OCI-LY1 (cell line): ENCODE measurements at regions not wholly inside any gene's neighbourhood (a gene's known extent, or its start where the extent isn't known, plus 50 kb on each side); places are given as distances from the start of the nearest gene placed in this dataset.

Source experiments
- H2AFZ ChIP-seq: fragments of 200-600 bp; sonication (generic), shearing (Covaris generic); 2 replicates; pipeline ENCODE4 v1.6.0; 2014; ENCODE audit warnings: antibody characterized with exemption, mild to moderate bottlenecking, low read length
- H3F3A ChIP-seq: fragments of 200-600 bp; sonication (generic), shearing (Covaris generic); 2 replicates; pipeline ENCODE4 v1.6.0; 2014; ENCODE audit warnings: mild to moderate bottlenecking, antibody characterized with exemption, low read length, moderate library complexity; ENCODE audit not compliant: insufficient read depth
- H3K27ac ChIP-seq: fragments of 200-600 bp; sonication (generic); 2 replicates; pipeline ENCODE4 v1.5.1; 2014; ENCODE audit warnings: low read length, mixed run types, mild to moderate bottlenecking, low read depth; ENCODE audit not compliant: poor library complexity, severe bottlenecking
- H3K27me3 ChIP-seq: fragments of 200-600 bp; sonication (generic); 2 replicates; pipeline ENCODE4 v1.6.0; 2014; ENCODE audit warnings: antibody characterized with exemption, mild to moderate bottlenecking, low read length, moderate library complexity; ENCODE audit not compliant: insufficient read depth
- H3K36me3 ChIP-seq: fragments of 200-600 bp; sonication (generic); 2 replicates; pipeline ENCODE4 v1.6.1; 2014; ENCODE audit warnings: mild to moderate bottlenecking, antibody characterized with exemption, low read length, moderate library complexity, mixed read lengths; ENCODE audit not compliant: insufficient read depth
- H3K4me1 ChIP-seq: fragments of 200-600 bp; sonication (generic); 2 replicates; pipeline ENCODE4 v1.5.1; 2014; ENCODE audit warnings: mild to moderate bottlenecking, low read length, moderate library complexity; ENCODE audit not compliant: insufficient read depth, severe bottlenecking
- H3K4me2 ChIP-seq: fragments of 200-600 bp; sonication (generic), shearing (Covaris generic); 2 replicates; pipeline ENCODE4 v1.6.1; 2014; ENCODE audit warnings: low read length
- H3K4me3 ChIP-seq: fragments of 200-600 bp; sonication (generic); 2 replicates; pipeline ENCODE4 v1.5.1; 2014; ENCODE audit warnings: low read length, low read depth, mild to moderate bottlenecking, mixed read lengths; ENCODE audit not compliant: poor library complexity, severe bottlenecking
- H3K79me2 ChIP-seq: fragments of 200-600 bp; shearing (Covaris generic); 2 replicates; pipeline ENCODE4 v1.6.1; 2016; ENCODE audit warnings: mixed run types, low read length, mixed read lengths; ENCODE audit not compliant: insufficient read depth
- H3K9ac ChIP-seq: fragments of 200-600 bp; sonication (generic), shearing (Covaris generic); 2 replicates; pipeline ENCODE4 v1.6.1; 2014; ENCODE audit warnings: mild to moderate bottlenecking, low read length, mixed read lengths
- H3K9me2 ChIP-seq: fragments of 200-600 bp; sonication (generic), shearing (Covaris generic); 2 replicates; pipeline ENCODE4 v1.6.1; 2014; ENCODE audit warnings: low read depth, mild to moderate bottlenecking, low read length, mixed read lengths
- H3K9me3 ChIP-seq: fragments of 200-600 bp; shearing (Covaris generic); 2 replicates; pipeline ENCODE4 v1.6.1; 2014; ENCODE audit warnings: low read length, mixed read lengths
- H4K20me1 ChIP-seq: fragments of 200-600 bp; sonication (generic), shearing (Covaris generic); 2 replicates; pipeline ENCODE4 v1.6.0; 2016; ENCODE audit warnings: mild to moderate bottlenecking, low read length; ENCODE audit not compliant: insufficient read depth
- EZH2 ChIP-seq: fragments of 200-600 bp; sonication (generic), shearing (Covaris generic); IDR thresholded peaks from 2 replicates; pipeline ENCODE4 v1.8.0; 2017; ENCODE audit warnings: borderline replicate concordance, mixed run types, mild to moderate bottlenecking, antibody characterized with exemption, low read length, moderate library complexity, mixed read lengths
- TF ChIP-seq, protein P1 (sequence below): fragments of 200-600 bp; sonication (generic), shearing (Covaris generic); IDR thresholded peaks from 2 replicates; pipeline ENCODE4 v1.5.1; 2017; ENCODE audit warnings: mild to moderate bottlenecking, antibody characterized with exemption, low read length, moderate library complexity, mixed read lengths

DNA sequence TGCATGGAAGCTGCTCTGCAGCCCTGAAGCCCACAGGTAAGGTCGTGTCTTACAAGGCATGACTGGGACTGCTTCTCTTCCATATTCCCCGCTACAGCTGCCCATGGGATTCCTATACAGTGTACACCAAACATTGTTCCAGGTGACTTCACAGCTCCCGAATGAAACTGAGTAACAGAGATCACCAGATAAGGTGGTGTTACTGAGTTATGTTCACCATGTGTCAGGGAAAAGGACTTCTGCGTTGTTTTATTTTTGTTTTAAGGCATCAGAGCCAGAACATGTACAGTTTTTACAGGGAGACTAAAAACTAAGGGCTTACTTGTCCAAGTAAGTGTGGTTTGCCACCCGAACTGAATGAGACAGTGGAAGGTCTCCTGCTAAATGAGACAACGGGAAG is 138.3 kb downstream of the CD83 start:
- Histone ChIP-seq H4K20me1 (no peaks in the 10 kb centered on the region), H3K9me3 (no peaks in the 10 kb centered on the region), H3K4me3 (no peak overlapping the region), H3K4me2 (no peak overlapping the region), H3K79me2 (no peaks in the 10 kb centered on the region), H3F3A (no peaks in the 10 kb centered on the region), H2AFZ (no peak overlapping the region), H3K27me3 (no peaks in the 10 kb centered on the region), H3K9ac (no peak overlapping the region), H3K27ac (no peak overlapping the region), H3K4me1 (no peaks in the 10 kb centered on the region), H3K9me2 (no peaks in the 10 kb centered on the region), H3K36me3 (no peaks in the 10 kb centered on the region)
- no peak for TF ChIP-seq EZH2
- TF ChIP-seq, protein P1, sequence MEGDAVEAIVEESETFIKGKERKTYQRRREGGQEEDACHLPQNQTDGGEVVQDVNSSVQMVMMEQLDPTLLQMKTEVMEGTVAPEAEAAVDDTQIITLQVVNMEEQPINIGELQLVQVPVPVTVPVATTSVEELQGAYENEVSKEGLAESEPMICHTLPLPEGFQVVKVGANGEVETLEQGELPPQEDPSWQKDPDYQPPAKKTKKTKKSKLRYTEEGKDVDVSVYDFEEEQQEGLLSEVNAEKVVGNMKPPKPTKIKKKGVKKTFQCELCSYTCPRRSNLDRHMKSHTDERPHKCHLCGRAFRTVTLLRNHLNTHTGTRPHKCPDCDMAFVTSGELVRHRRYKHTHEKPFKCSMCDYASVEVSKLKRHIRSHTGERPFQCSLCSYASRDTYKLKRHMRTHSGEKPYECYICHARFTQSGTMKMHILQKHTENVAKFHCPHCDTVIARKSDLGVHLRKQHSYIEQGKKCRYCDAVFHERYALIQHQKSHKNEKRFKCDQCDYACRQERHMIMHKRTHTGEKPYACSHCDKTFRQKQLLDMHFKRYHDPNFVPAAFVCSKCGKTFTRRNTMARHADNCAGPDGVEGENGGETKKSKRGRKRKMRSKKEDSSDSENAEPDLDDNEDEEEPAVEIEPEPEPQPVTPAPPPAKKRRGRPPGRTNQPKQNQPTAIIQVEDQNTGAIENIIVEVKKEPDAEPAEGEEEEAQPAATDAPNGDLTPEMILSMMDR: no peak

DNA sequence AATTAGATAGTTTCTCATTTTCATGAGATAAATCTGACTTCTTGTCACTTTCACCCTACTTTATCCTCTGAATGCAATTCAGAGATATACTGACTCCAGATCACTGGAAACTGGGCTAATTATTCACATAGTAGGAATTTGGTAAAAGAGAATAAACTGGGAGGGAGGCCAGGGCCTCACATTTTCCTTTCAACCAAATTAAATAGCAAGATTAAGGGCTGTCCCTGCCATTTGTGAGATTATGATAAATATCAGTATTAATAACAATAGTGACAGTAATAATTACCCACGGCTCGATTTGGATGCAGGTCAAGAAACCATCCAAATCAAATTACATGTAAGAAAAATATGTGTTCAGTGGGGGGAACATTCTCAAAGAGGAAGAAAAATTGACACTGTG is 140.5 kb downstream of the CD83 start:
- Histone ChIP-seq H3K9me2 (no peaks in the 10 kb centered on the region), H3K79me2 (no peaks in the 10 kb centered on the region), H3K4me1 (no peaks in the 10 kb centered on the region), H3K27me3 (no peaks in the 10 kb centered on the region), H3K9me3 (no peaks in the 10 kb centered on the region), H4K20me1 (no peaks in the 10 kb centered on the region), H3K4me2 (no peak overlapping the region), H3K27ac (no peak overlapping the region), H3K4me3 (no peak overlapping the region), H3K36me3 (no peaks in the 10 kb centered on the region), H2AFZ (no peak overlapping the region), H3K9ac (no peak overlapping the region), H3F3A (no peaks in the 10 kb centered on the region)
- TF ChIP-seq EZH2: no peak
- TF ChIP-seq, protein P1: no peak

DNA sequence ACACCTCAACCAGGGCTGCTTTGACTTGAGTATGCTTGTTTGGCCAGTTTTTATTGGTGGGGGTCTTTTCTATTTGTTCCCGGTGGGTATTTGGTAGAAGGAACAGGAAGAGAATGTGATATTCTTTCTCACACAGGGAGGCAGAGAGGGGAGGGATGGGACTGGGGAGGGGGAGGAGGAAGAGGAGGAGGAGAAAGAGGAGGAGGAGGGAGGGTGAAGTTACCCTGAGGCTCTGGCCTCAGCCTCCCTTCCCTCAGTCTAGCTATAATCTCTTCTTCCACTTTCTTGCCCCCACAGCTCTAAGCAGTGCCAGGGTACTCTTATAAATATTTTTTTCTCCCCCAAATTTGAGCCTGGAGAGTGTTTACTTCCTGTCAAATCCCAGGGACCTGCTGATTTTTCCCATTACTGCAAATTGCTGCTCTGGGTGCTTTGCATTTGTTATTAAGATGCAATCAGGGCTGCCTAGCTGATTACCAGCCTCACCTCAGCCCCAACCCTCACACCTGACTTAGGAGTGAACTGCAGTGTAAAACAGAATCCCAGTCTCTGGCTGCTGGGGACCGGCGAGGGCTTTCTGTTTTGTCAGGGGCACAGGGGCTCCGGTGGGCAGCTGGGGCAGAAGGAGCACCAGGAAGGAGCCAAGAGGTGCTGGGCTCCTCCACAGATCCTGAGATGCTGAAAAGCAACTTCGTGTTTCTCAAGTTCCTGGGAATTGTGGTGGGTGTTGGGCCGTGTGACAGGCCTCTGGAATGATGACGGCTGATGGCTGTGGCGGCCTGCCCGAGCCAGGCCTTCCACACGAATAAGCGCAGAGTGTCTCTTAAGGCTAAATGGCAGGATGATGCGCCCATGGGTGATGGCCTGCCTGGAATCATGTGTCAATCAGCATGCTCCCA is 141.4 kb downstream of the CD83 start:
- H3K9ac ChIP-seq: no peak overlapping the region
- H4K20me1 ChIP-seq: no peaks in the 10 kb centered on the region
- H3K27me3 ChIP-seq: no peaks in the 10 kb centered on the region
- H3K9me2 ChIP-seq: no peaks in the 10 kb centered on the region
- no peaks in the 10 kb centered on the region for H3K36me3 ChIP-seq
- H3K4me1 ChIP-seq: no peaks in the 10 kb centered on the region
- no peak overlapping the region for H3K27ac ChIP-seq
- H2AFZ ChIP-seq: no peak overlapping the region
- H3K4me3 ChIP-seq: no peak overlapping the region
- no peaks in the 10 kb centered on the region for H3K79me2 ChIP-seq
- H3K9me3 ChIP-seq: peaks cover 4% of the 10 kb centered on the region; the same call in 1 of the 2 replicates
- H3F3A ChIP-seq: no peaks in the 10 kb centered on the region
- TF ChIP-seq, protein P1: no peak
- TF ChIP-seq EZH2: no peak
- no peak overlapping the region for H3K4me2 ChIP-seq
